Neural cell (in vitro differentiated cells): ENCODE measurements at regions not wholly inside any gene's neighbourhood (a gene's known extent, or its start where the extent isn't known, plus 50 kb on each side); places are given as distances from the start of the nearest gene placed in this dataset.

ENCODE experiments used
- H2AFZ ChIP-seq: fragments of 200-600, 300-800 bp; sonication (generic), shearing (Covaris generic); 2 replicates; pipeline ENCODE4 v1.6.0; 2014; ENCODE audit warnings: low read depth, mild to moderate bottlenecking, antibody characterized with exemption, low read length, moderate library complexity
- H3F3A ChIP-seq: fragments of 200-600 bp; shearing (Covaris generic); 2 replicates; pipeline ENCODE4 v1.6.1; 2016; ENCODE audit warnings: mild to moderate bottlenecking, moderate library complexity, mixed read lengths, antibody characterized with exemption, low read length; ENCODE audit not compliant: insufficient read depth, poor library complexity, severe bottlenecking
- H3K27ac ChIP-seq: fragments of 200-600, 300-800 bp; sonication (generic), shearing (Covaris generic); 2 replicates; pipeline ENCODE4 v1.5.1; 2014; ENCODE audit warnings: mild to moderate bottlenecking, low read length, moderate library complexity
- H3K27me3 ChIP-seq: fragments of 300-800, 200-600 bp; sonication (generic), shearing (Covaris generic); 2 replicates; pipeline ENCODE4 v1.6.0; 2014; ENCODE audit warnings: mild to moderate bottlenecking, low read depth, low read length, moderate library complexity; ENCODE audit not compliant: insufficient read depth
- H3K36me3 ChIP-seq: fragments of 300-800, 200-600 bp; sonication (generic), shearing (Covaris generic); 2 replicates; pipeline ENCODE4 v1.5.1; 2014; ENCODE audit warnings: mild to moderate bottlenecking, antibody characterized with exemption, low read length, moderate library complexity; ENCODE audit not compliant: insufficient read depth
- H3K4me2 ChIP-seq: fragments of 300-800, 200-600 bp; sonication (generic), shearing (Covaris generic); 2 replicates; pipeline ENCODE4 v1.6.0; 2014; ENCODE audit warnings: mild to moderate bottlenecking, low read length
- H3K4me3 ChIP-seq: fragments of 300-800, 200-600 bp; sonication (generic), shearing (Covaris generic); 2 replicates; pipeline ENCODE4 v1.5.1; 2014; ENCODE audit warnings: mild to moderate bottlenecking, low read length, moderate library complexity
- H3K79me2 ChIP-seq: fragments of 200-600 bp; shearing (Covaris generic); replicated peaks from 2 replicates; pipeline ENCODE4 v1.6.0; 2014; ENCODE audit warnings: mild to moderate bottlenecking, low read length, moderate library complexity; ENCODE audit not compliant: insufficient read depth
- H3K9ac ChIP-seq: fragments of 300-800, 200-600 bp; sonication (generic), shearing (Covaris generic); 2 replicates; pipeline ENCODE4 v1.6.1; 2016; ENCODE audit warnings: mild to moderate bottlenecking, low read length, mixed read lengths
- H3K9me2 ChIP-seq: fragments of 200-600 bp; shearing (Covaris generic); 2 replicates; pipeline ENCODE4 v1.6.1; 2016; ENCODE audit warnings: mild to moderate bottlenecking, low read length, mixed read lengths; ENCODE audit not compliant: insufficient read depth
- H3K9me3 ChIP-seq: fragments of 200-600, 300-800 bp; sonication (generic), shearing (Covaris generic); 2 replicates; pipeline ENCODE4 v1.6.1; 2016; ENCODE audit warnings: mild to moderate bottlenecking, mixed run types, low read length, moderate library complexity, mixed read lengths
- H4K20me1 ChIP-seq: fragments of 200-600 bp; shearing (Covaris generic); 2 replicates; pipeline ENCODE4 v1.6.1; 2016; ENCODE audit warnings: mild to moderate bottlenecking, mixed run types; ENCODE audit not compliant: insufficient read depth
- EP300 ChIP-seq: fragments of 450-650 bp; conservative IDR thresholded peaks from 2 replicates; pipeline ENCODE4 v1.6.1; 2014; ENCODE audit warnings: antibody characterized with exemption, mild to moderate bottlenecking, moderate library complexity; ENCODE audit not compliant: poor library complexity, severe bottlenecking
- EZH2 ChIP-seq: fragments of 200-600, 300-800 bp; shearing (Covaris generic), sonication (generic); IDR thresholded peaks from 2 replicates; pipeline ENCODE4 v1.6.1; 2014; ENCODE audit warnings: antibody characterized with exemption, low read length, borderline replicate concordance, mild to moderate bottlenecking; ENCODE audit not compliant: insufficient read depth, poor library complexity, severe bottlenecking
- MXI1 ChIP-seq: fragments of 450-650 bp; conservative IDR thresholded peaks from 2 replicates; pipeline ENCODE4 v1.6.1; 2014; ENCODE audit warnings: antibody characterized with exemption, mild to moderate bottlenecking; ENCODE audit not compliant: poor library complexity, severe bottlenecking
- POLR2AphosphoS5 ChIP-seq: IDR thresholded peaks from 2 replicates; pipeline ENCODE4 v1.6.1; 2012
- RAD21 ChIP-seq: fragments of 450-650 bp; conservative IDR thresholded peaks from 2 replicates; pipeline ENCODE4 v1.6.1; 2014; ENCODE audit warnings: antibody characterized with exemption, mild to moderate bottlenecking, moderate library complexity
- SMC3 ChIP-seq: fragments of 450-650 bp; conservative IDR thresholded peaks from 2 replicates; pipeline ENCODE4 v1.6.1; 2014; ENCODE audit warnings: antibody characterized with exemption, mild to moderate bottlenecking, moderate library complexity; ENCODE audit not compliant: poor library complexity
- TAF1 ChIP-seq: IDR thresholded peaks from 2 replicates; pipeline ENCODE4 v1.6.1; 2012; ENCODE audit warnings: low read depth
- TF ChIP-seq, protein P1 (sequence below): fragments of 450-650 bp; IDR thresholded peaks from 2 replicates; pipeline ENCODE4 v1.5.1; 2014; ENCODE audit warnings: antibody characterized with exemption, mild to moderate bottlenecking, moderate library complexity; ENCODE audit not compliant: poor library complexity, severe bottlenecking
- TF ChIP-seq, protein P2 (sequence below): IDR thresholded peaks from 2 replicates; pipeline ENCODE4 v1.6.1; 2012; ENCODE audit warnings: borderline replicate concordance

DNA sequence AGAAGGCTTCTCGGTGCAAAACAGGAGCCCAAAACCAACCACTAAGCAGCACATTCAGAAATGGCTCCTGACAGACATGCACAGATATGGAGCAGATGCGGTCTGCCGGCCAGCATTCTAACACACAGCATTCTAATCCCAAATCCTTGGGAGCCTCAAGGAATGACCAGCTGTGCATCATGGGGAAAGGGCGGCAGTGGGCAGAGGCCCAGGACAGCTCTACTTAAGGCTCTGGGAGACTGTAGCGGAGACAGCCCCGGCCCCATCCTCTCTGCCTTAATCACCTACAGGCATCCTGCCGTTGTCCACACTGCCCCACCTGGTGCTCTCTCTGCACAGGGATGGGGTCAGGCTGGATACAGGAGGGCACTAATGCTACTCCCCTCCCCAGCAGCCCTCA is 1016.0 kb downstream of the UQCRFS1 start:
- Histone ChIP-seq H4K20me1 (no peaks in the 10 kb centered on the region), H2AFZ (no peak overlapping the region), H3K9me3 (no peaks in the 10 kb centered on the region)

DNA sequence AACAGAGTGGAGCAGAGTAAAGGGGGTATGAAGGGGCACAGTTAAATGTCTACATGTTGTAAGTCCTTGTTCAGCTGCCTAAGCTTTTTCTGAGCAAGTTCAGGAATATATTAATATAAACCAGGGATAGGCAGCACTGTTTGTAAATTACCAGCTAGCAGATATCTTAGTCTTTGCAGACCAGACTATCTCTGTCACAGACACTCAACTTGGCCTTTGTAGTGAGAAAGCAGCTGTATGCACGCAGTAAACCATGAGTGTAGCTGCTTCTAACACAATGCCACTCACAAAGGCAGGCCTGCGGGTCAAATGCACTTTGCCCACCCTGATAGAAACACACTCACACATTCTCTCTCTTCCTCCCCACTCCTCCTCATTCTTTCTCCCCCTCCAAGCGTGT is 1016.9 kb downstream of the UQCRFS1 start:
- Histone ChIP-seq H3K36me3 (no peaks in the 10 kb centered on the region), H3K79me2 (no peaks in the 10 kb centered on the region), H2AFZ (no peak overlapping the region), H3K4me2 (no peak overlapping the region), H3K9me2 (no peaks in the 10 kb centered on the region), H3K9me3 (no peaks in the 10 kb centered on the region), H3K9ac (no peak overlapping the region), H3K27ac (no peak overlapping the region), H4K20me1 (no peaks in the 10 kb centered on the region), H3F3A (no peaks in the 10 kb centered on the region), H3K4me3 (no peak overlapping the region), H3K27me3 (no peaks in the 10 kb centered on the region)
- TF ChIP-seq EP300 (no peak), EZH2 (no peak), POLR2AphosphoS5 (no peak), RAD21 (no peak), MXI1 (no peak), TAF1 (no peak), SMC3 (no peak)
- TF ChIP-seq, protein P1, sequence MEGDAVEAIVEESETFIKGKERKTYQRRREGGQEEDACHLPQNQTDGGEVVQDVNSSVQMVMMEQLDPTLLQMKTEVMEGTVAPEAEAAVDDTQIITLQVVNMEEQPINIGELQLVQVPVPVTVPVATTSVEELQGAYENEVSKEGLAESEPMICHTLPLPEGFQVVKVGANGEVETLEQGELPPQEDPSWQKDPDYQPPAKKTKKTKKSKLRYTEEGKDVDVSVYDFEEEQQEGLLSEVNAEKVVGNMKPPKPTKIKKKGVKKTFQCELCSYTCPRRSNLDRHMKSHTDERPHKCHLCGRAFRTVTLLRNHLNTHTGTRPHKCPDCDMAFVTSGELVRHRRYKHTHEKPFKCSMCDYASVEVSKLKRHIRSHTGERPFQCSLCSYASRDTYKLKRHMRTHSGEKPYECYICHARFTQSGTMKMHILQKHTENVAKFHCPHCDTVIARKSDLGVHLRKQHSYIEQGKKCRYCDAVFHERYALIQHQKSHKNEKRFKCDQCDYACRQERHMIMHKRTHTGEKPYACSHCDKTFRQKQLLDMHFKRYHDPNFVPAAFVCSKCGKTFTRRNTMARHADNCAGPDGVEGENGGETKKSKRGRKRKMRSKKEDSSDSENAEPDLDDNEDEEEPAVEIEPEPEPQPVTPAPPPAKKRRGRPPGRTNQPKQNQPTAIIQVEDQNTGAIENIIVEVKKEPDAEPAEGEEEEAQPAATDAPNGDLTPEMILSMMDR: no peak
- TF ChIP-seq, protein P2, sequence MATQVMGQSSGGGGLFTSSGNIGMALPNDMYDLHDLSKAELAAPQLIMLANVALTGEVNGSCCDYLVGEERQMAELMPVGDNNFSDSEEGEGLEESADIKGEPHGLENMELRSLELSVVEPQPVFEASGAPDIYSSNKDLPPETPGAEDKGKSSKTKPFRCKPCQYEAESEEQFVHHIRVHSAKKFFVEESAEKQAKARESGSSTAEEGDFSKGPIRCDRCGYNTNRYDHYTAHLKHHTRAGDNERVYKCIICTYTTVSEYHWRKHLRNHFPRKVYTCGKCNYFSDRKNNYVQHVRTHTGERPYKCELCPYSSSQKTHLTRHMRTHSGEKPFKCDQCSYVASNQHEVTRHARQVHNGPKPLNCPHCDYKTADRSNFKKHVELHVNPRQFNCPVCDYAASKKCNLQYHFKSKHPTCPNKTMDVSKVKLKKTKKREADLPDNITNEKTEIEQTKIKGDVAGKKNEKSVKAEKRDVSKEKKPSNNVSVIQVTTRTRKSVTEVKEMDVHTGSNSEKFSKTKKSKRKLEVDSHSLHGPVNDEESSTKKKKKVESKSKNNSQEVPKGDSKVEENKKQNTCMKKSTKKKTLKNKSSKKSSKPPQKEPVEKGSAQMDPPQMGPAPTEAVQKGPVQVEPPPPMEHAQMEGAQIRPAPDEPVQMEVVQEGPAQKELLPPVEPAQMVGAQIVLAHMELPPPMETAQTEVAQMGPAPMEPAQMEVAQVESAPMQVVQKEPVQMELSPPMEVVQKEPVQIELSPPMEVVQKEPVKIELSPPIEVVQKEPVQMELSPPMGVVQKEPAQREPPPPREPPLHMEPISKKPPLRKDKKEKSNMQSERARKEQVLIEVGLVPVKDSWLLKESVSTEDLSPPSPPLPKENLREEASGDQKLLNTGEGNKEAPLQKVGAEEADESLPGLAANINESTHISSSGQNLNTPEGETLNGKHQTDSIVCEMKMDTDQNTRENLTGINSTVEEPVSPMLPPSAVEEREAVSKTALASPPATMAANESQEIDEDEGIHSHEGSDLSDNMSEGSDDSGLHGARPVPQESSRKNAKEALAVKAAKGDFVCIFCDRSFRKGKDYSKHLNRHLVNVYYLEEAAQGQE: no peak

More for the DNA sequence above, 1016.0 kb downstream of the UQCRFS1 start:
- no peaks in the 10 kb centered on the region for H3K79me2 ChIP-seq
- H3K36me3 ChIP-seq: no peaks in the 10 kb centered on the region
- no peak overlapping the region for H3K4me2 ChIP-seq
- no peak overlapping the region for H3K9ac ChIP-seq
- TF ChIP-seq SMC3: no peak
- TF ChIP-seq EP300: no peak
- no peak for TF ChIP-seq RAD21
- TF ChIP-seq, protein P2: no peak
- no peak for TF ChIP-seq POLR2AphosphoS5
- no peak overlapping the region for H3K27ac ChIP-seq
- no peaks in the 10 kb centered on the region for H3K27me3 ChIP-seq
- no peaks in the 10 kb centered on the region for H3K9me2 ChIP-seq
- H3K4me3 ChIP-seq: no peak overlapping the region
- no peaks in the 10 kb centered on the region for H3F3A ChIP-seq
